ENCODE measurements at regions not wholly inside any gene's neighbourhood (a gene's known extent, or its start where the extent isn't known, plus 50 kb on each side); places are given as distances from the start of the nearest gene placed in this dataset.
"Not testable (repeated sequence)": the region's sequence is repeated elsewhere in the genome, so short reads cannot be mapped to it uniquely, and the experiment has no call there.

DNA sequence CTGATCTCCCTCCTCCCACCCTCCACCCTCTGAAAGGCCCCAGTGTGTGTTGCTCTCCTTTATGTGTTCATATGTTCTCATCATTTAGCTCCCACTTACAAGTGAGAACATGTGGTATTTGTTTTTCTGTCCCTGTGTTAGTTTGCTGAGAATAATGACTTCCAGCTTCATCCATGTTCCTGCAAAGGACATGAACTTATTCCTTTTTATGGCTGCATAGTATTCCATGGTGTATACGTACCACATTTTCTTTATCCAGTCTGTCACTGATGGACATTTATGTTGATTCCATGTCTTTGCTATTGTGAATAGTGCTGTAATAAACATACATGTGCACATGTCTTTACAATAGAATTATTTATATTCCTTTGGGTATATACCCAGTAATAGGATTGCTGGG, 67.0 kb upstream of the ARL15 start:
- TF ChIP-seq POLR2A (IDR thresholded peaks at IDR 0.05; ENCODE audit: low read length); GATA1 (IDR thresholded peaks at IDR 0.05; ENCODE audit: low read depth, low read length): not testable (repeated sequence)
